ENCODE measurements at regions not wholly inside any gene's neighbourhood (a gene's known extent, or its start where the extent isn't known, plus 50 kb on each side); places are given as distances from the start of the nearest gene placed in this dataset.

- DNase-seq: no peak
These were observed 91.8 kb upstream of the CHST9 start for GRCh38 chr18:27276886-27277285.

GRCh38 chr18:27276479-27276878 lies 91.4 kb upstream of the CHST9 start:
- DNase-seq: no peak

- no peak for DNase-seq
These were observed 89.8 kb upstream of the CHST9 start for GRCh38 chr18:27274901-27275300.

- DNase-seq: no peak
These were observed 85.4 kb upstream of the CHST9 start for GRCh38 chr18:27270508-27270907.

- DNase-seq: no peak
These were observed 78.3 kb upstream of the CHST9 start for GRCh38 chr18:27263369-27263768.

- DNase-seq: no peak
These were observed 76.9 kb upstream of the CHST9 start for GRCh38 chr18:27261769-27262549.

- no peak for DNase-seq
These were observed 68.5 kb upstream of the CHST9 start for GRCh38 chr18:27253571-27253970.

- DNase-seq: no peak
These were observed 65.4 kb upstream of the CHST9 start for GRCh38 chr18:27250471-27250870.

- no peak for DNase-seq
These were observed 64.8 kb upstream of the CHST9 start for GRCh38 chr18:27249933-27250332.

GRCh38 chr18:27244259-27244658 lies 59.2 kb upstream of the CHST9 start:
- DNase-seq: no peak

GRCh38 chr18:27242392-27243047 lies 57.4 kb upstream of the CHST9 start:
- no peak for DNase-seq

GRCh38 chr18:27240383-27240782 lies 55.3 kb upstream of the CHST9 start:
- no peak for DNase-seq

GRCh38 chr18:27239669-27240068 lies 54.6 kb upstream of the CHST9 start:
- DNase-seq: no peak

- no peak for DNase-seq
These were observed 50.2 kb upstream of the CHST9 start for GRCh38 chr18:27235218-27235870.

All from hypothalamus (tissue), 51 donors.